Spleen (tissue), 11 donors: ENCODE measurements at regions not wholly inside any gene's neighbourhood (a gene's known extent, or its start where the extent isn't known, plus 50 kb on each side); places are given as distances from the start of the nearest gene placed in this dataset.
"Not testable (repeated sequence)": the region's sequence is repeated elsewhere in the genome, so short reads cannot be mapped to it uniquely, and the experiment has no call there.

Experiments
- DNase-seq: peaks from one replicate; pipeline ENCODE4 v3.0.0-alpha.2; 2020
- H3K27ac ChIP-seq, 8 donors: fragments of 200-600 bp; sonication (generic) in 7 of 8; 1 replicate in 4 of 8; 2 replicates in 4 of 8; pipeline versions ENCODE4 v1.5.0 to v1.8.0; 2016 to 2021; ENCODE audit warnings: inconsistent platforms in 4 of 8, mild to moderate bottlenecking in 4 of 8, moderate library complexity in 1 of 8
- H3K27me3 ChIP-seq, 7 donors: fragments of 200-600 bp; sonication (generic) in 6 of 7; replicated peaks in 1 of 7; 1 replicate in 4 of 7; 2 replicates in 3 of 7; pipeline versions ENCODE4 v1.5.0 to v1.8.0; 2016 to 2021; ENCODE audit warnings: inconsistent platforms in 3 of 7, mild to moderate bottlenecking in 1 of 7
- H3K36me3 ChIP-seq, 6 donors: fragments of 200-600 bp; sonication (generic) in 5 of 6; 1 replicate in 4 of 6; 2 replicates in 2 of 6; pipeline versions ENCODE4 v1.5.0 to v1.8.0; 2016 to 2021; ENCODE audit warnings: inconsistent platforms in 2 of 6
- H3K4me1 ChIP-seq, 6 donors: fragments of 200-600 bp; sonication (generic) in 5 of 6; 1 replicate in 3 of 6; 2 replicates in 3 of 6; pipeline versions ENCODE4 v1.5.0 to v1.8.0; 2016 to 2021; ENCODE audit warnings: inconsistent platforms in 3 of 6
- H3K4me3 ChIP-seq, 8 donors: fragments of 200-600 bp; sonication (generic) in 7 of 8; 1 replicate in 4 of 8; 2 replicates in 4 of 8; pipeline versions ENCODE4 v1.5.0 to v1.8.0; 2016 to 2021; ENCODE audit warnings: inconsistent platforms in 4 of 8, mild to moderate bottlenecking in 4 of 8, moderate library complexity in 2 of 8
- H3K9me3 ChIP-seq, 8 donors: fragments of 200-600 bp; sonication (generic) in 7 of 8; 1 replicate in 4 of 8; 2 replicates in 4 of 8; pipeline versions ENCODE4 v1.5.0 to v1.8.0; 2016 to 2021; ENCODE audit warnings: inconsistent platforms in 4 of 8
- POLR2A ChIP-seq, 3 donors: fragments of 450-650 bp; IDR thresholded peaks; one replicate each; pipeline ENCODE4 v1.5.1; 2017; ENCODE audit warnings: antibody characterized with exemption in 3 of 3, mild to moderate bottlenecking in 1 of 3
- POLR2AphosphoS5 ChIP-seq, 3 donors: sonication (generic); formaldehyde crosslinking; IDR thresholded peaks; one replicate each; pipeline ENCODE4 v1.5.1; 2017; ENCODE audit warnings: antibody characterized with exemption in 3 of 3
- WGBS, 5 donors: extraction: QIAGEN DNeasy Blood & Tissue Kit in 3 of 5; methylation state at CpG; one replicate each; pipeline versions ENCODE4 v1.1.5 to v1.1.7; 2013 to 2018; 5-methylcytosine and 5-hydroxymethylcytosine counted together
- intact Hi-C: fragments of 100-400 bp; cut with DNase I; formaldehyde crosslinking; loops from one replicate; pipeline ENCODE4 v1.15.0; 2023; ENCODE audit warnings: low total_unique reads
- TF ChIP-seq, protein P1 (sequence below), 11 experiments: fragments of 200-600 bp in 7 of 11; fragments of 450-650 bp in 4 of 11; sonication (generic) in 4 of 11; IDR thresholded peaks in 8 of 11; conservative IDR thresholded peaks in 3 of 11; 1 replicate in 7 of 11; 2 replicates in 4 of 11; pipeline versions ENCODE4 v1.4.0 to v1.8.0; 2016 to 2021; ENCODE audit warnings: antibody characterized with exemption in 11 of 11, inconsistent platforms in 4 of 11, mild to moderate bottlenecking in 1 of 11
- donor health status: healthy with polysubstance abuse.
- donor health status: DM: no; HTN: no; CAD: no; lungs with moderate emphysema.
- donor health status: DM: no; HTN: no; CAD: no.
- donor health status: Bipolar disorder and iron deficiency.
- donor health status: healthy.
- donor health status: DM: no; HTN: no; CAD: no.
- donor health status: DM: yes; HTN: yes; CAD: no.

GRCh38 chr3:170801597-170801996 lies 68.4 kb downstream of the RPL22L1 start:
- no peaks in the 10 kb centered on the region for H3K4me1 ChIP-seq
- no peaks in the 10 kb centered on the region for H3K36me3 ChIP-seq
- intact Hi-C loops: no loop called here
- no peaks in the 10 kb centered on the region for H3K9me3 ChIP-seq
- WGBS, 5 donors: 72 to 88% (median 83%) methylated on average over 3 of the region's 3 CpGs
- no peak for DNase-seq
- no peak for TF ChIP-seq POLR2AphosphoS5 (IDR thresholded peaks at IDR 0.05)
- TF ChIP-seq, protein P1, sequence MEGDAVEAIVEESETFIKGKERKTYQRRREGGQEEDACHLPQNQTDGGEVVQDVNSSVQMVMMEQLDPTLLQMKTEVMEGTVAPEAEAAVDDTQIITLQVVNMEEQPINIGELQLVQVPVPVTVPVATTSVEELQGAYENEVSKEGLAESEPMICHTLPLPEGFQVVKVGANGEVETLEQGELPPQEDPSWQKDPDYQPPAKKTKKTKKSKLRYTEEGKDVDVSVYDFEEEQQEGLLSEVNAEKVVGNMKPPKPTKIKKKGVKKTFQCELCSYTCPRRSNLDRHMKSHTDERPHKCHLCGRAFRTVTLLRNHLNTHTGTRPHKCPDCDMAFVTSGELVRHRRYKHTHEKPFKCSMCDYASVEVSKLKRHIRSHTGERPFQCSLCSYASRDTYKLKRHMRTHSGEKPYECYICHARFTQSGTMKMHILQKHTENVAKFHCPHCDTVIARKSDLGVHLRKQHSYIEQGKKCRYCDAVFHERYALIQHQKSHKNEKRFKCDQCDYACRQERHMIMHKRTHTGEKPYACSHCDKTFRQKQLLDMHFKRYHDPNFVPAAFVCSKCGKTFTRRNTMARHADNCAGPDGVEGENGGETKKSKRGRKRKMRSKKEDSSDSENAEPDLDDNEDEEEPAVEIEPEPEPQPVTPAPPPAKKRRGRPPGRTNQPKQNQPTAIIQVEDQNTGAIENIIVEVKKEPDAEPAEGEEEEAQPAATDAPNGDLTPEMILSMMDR (IDR thresholded peaks at IDR 0.05 in 8 of 11, conservative IDR thresholded peaks at IDR 0.05 in 3 of 11): no peak
- no peak for TF ChIP-seq POLR2A (IDR thresholded peaks at IDR 0.05)
- peaks cover 0 to 23% (median 0%) of the 10 kb centered on the region in 7 donors for H3K27me3 ChIP-seq
- H3K27ac ChIP-seq: no peak overlapping the region
- H3K4me3 ChIP-seq: no peak overlapping the region

- intact Hi-C loops, H3K36me3 ChIP-seq, H3K9me3 ChIP-seq, H3K4me3 ChIP-seq, DNase-seq, H3K4me1 ChIP-seq, H3K27ac ChIP-seq: not testable (repeated sequence)
- WGBS, 5 donors: 82 to 97% (median 94%) methylated on average over 4 of the region's 4 CpGs
- peaks cover 0 to 23% (median 0%) of the 10 kb centered on the region in 7 donors for H3K27me3 ChIP-seq
Observed at GRCh38 chr3:170800275-170800674, 69.7 kb downstream of the RPL22L1 start.

- no peak overlapping the region for H3K27ac ChIP-seq
- intact Hi-C loops: no loop called here
- TF ChIP-seq POLR2AphosphoS5 (IDR thresholded peaks at IDR 0.05) (no peak), POLR2A (IDR thresholded peaks at IDR 0.05) (no peak)
- TF ChIP-seq, protein P1 (IDR thresholded peaks at IDR 0.05 in 8 of 11, conservative IDR thresholded peaks at IDR 0.05 in 3 of 11): no peak
Observed at GRCh38 chr3:170799009-170799408, 71.0 kb downstream of the RPL22L1 start.

DNA sequence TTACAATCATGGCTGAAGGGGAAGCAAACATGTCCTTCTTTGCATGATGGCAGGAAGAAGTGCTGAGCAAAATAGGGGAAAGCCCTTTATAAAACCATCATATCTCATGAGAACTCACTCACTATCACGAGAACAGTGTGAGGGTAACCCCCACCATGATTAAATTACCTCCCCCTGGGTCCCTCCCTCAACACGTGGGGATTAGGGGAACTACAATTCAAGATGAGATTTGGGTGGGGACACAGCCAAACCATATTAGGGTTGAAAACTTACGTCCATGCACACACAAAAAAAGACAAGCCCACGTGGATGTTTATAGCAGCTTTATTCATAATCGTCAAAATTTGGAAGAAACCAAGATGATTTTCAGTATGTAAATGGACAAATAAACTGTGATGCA lies 72.3 kb downstream of the RPL22L1 start:
- no peak overlapping the region for H3K4me3 ChIP-seq
- intact Hi-C loops: no loop called here
- TF ChIP-seq, protein P1 (IDR thresholded peaks at IDR 0.05 in 8 of 11, conservative IDR thresholded peaks at IDR 0.05 in 3 of 11): no peak
- no peak for TF ChIP-seq POLR2AphosphoS5 (IDR thresholded peaks at IDR 0.05)
- no peak for TF ChIP-seq POLR2A (IDR thresholded peaks at IDR 0.05)
- no peak for DNase-seq
- no peaks in the 10 kb centered on the region for H3K4me1 ChIP-seq
- no peaks in the 10 kb centered on the region for H3K36me3 ChIP-seq
- 69 to 83% (median 78%) methylated on average over 5 of the region's 5 CpGs for WGBS, 5 donors
- no peak overlapping the region for H3K27ac ChIP-seq
- peaks cover 0 to 9% (median 0%) of the 10 kb centered on the region in 7 donors for H3K27me3 ChIP-seq
- H3K9me3 ChIP-seq: no peaks in the 10 kb centered on the region

More at GRCh38 chr3:170799009-170799408, 71.0 kb downstream of the RPL22L1 start:
- H3K36me3 ChIP-seq: no peaks in the 10 kb centered on the region
- no peak overlapping the region for H3K4me3 ChIP-seq
- H3K4me1 ChIP-seq: no peaks in the 10 kb centered on the region
- no peaks in the 10 kb centered on the region for H3K9me3 ChIP-seq
- WGBS, 5 donors: 82 to 89% (median 86%) methylated on average over 2 of the region's 2 CpGs
- no peak for DNase-seq
- peaks cover 0 to 19% (median 0%) of the 10 kb centered on the region in 7 donors for H3K27me3 ChIP-seq

DNA sequence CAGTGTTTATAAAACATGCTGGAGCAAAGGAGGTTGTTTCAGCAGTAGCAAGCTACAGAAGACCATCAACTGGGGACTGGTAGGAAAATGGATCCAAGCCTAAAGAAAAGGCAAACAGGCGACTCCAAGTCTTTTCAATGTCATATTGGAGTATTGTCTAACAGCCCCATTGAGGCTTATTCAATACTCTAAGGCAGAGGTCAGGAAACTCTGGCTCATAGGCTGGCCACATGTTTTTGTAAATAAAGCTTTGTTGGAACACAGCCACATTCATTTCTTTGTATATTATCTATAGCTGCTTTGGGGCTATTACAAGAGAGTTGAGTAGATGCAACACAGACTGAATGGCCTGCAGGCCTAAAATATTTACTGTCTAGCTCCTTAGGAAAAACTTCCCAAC lies 77.5 kb downstream of the RPL22L1 start:
- Histone ChIP-seq H3K36me3 (no peaks in the 10 kb centered on the region), H3K27ac (no peak overlapping the region), H3K4me1 (no peaks in the 10 kb centered on the region), H3K4me3 (no peak overlapping the region), H3K9me3 (no peaks in the 10 kb centered on the region), H3K27me3 (no peaks in the 10 kb centered on the region)
- DNase-seq: no peak
- intact Hi-C loops: no loop called here
- TF ChIP-seq, protein P1 (IDR thresholded peaks at IDR 0.05 in 8 of 11, conservative IDR thresholded peaks at IDR 0.05 in 3 of 11): no peak
- TF ChIP-seq POLR2A (IDR thresholded peaks at IDR 0.05) (no peak), POLR2AphosphoS5 (IDR thresholded peaks at IDR 0.05) (no peak)
- WGBS, 5 donors: 83 to 97% (median 86%) methylated on average over 1 of the region's 1 CpG
